ENCODE measurements at regions not wholly inside any gene's neighbourhood (a gene's known extent, or its start where the extent isn't known, plus 50 kb on each side); places are given as distances from the start of the nearest gene placed in this dataset.

DNA sequence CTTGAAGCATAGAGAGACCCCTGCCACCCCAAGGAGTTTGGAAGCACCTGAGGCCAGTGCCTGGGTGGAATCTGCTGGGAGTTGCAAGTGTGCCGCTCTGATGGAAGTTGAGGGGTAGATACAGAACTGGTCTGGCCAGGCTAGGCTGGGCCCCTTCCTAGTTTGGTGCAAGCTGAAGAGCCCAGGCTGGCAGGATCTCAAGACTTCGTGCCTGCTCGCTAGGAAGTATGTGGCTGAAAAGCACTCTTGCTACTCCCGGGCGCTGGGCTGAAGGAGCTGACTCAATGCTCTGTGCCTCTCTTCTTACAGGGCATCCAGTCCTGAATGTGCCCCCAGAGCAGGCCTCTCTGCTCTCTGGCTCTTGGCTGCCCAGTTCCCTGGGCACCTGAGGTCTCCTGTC lies 51.7 kb upstream of the PJA1 start (continued):
- TF ChIP-seq ZNF225 (CRISPR knock-in tag; IDR thresholded peaks at IDR 0.05) (no peak), ZNF230 (CRISPR knock-in tag; IDR thresholded peaks at IDR 0.05) (no peak), ZNF446 (CRISPR knock-in tag; IDR thresholded peaks at IDR 0.05) (no peak)
- TF ChIP-seq, protein P1, sequence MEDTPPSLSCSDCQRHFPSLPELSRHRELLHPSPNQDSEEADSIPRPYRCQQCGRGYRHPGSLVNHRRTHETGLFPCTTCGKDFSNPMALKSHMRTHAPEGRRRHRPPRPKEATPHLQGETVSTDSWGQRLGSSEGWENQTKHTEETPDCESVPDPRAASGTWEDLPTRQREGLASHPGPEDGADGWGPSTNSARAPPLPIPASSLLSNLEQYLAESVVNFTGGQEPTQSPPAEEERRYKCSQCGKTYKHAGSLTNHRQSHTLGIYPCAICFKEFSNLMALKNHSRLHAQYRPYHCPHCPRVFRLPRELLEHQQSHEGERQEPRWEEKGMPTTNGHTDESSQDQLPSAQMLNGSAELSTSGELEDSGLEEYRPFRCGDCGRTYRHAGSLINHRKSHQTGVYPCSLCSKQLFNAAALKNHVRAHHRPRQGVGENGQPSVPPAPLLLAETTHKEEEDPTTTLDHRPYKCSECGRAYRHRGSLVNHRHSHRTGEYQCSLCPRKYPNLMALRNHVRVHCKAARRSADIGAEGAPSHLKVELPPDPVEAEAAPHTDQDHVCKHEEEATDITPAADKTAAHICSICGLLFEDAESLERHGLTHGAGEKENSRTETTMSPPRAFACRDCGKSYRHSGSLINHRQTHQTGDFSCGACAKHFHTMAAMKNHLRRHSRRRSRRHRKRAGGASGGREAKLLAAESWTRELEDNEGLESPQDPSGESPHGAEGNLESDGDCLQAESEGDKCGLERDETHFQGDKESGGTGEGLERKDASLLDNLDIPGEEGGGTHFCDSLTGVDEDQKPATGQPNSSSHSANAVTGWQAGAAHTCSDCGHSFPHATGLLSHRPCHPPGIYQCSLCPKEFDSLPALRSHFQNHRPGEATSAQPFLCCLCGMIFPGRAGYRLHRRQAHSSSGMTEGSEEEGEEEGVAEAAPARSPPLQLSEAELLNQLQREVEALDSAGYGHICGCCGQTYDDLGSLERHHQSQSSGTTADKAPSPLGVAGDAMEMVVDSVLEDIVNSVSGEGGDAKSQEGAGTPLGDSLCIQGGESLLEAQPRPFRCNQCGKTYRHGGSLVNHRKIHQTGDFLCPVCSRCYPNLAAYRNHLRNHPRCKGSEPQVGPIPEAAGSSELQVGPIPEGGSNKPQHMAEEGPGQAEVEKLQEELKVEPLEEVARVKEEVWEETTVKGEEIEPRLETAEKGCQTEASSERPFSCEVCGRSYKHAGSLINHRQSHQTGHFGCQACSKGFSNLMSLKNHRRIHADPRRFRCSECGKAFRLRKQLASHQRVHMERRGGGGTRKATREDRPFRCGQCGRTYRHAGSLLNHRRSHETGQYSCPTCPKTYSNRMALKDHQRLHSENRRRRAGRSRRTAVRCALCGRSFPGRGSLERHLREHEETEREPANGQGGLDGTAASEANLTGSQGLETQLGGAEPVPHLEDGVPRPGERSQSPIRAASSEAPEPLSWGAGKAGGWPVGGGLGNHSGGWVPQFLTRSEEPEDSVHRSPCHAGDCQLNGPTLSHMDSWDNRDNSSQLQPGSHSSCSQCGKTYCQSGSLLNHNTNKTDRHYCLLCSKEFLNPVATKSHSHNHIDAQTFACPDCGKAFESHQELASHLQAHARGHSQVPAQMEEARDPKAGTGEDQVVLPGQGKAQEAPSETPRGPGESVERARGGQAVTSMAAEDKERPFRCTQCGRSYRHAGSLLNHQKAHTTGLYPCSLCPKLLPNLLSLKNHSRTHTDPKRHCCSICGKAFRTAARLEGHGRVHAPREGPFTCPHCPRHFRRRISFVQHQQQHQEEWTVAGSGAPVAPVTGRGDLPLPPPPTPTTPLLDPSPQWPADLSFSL (CRISPR knock-in tag; IDR thresholded peaks at IDR 0.05) = no peak
- TF ChIP-seq, protein P2, sequence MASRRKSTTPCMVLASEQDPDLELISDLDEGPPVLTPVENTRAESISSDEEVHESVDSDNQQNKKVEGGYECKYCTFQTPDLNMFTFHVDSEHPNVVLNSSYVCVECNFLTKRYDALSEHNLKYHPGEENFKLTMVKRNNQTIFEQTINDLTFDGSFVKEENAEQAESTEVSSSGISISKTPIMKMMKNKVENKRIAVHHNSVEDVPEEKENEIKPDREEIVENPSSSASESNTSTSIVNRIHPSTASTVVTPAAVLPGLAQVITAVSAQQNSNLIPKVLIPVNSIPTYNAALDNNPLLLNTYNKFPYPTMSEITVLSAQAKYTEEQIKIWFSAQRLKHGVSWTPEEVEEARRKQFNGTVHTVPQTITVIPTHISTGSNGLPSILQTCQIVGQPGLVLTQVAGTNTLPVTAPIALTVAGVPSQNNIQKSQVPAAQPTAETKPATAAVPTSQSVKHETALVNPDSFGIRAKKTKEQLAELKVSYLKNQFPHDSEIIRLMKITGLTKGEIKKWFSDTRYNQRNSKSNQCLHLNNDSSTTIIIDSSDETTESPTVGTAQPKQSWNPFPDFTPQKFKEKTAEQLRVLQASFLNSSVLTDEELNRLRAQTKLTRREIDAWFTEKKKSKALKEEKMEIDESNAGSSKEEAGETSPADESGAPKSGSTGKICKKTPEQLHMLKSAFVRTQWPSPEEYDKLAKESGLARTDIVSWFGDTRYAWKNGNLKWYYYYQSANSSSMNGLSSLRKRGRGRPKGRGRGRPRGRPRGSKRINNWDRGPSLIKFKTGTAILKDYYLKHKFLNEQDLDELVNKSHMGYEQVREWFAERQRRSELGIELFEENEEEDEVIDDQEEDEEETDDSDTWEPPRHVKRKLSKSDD (CRISPR knock-in tag; IDR thresholded peaks at IDR 0.05; ENCODE audit: low read depth) = no peak

Measured in HepG2 (cell line).